Stimulated activated CD4-positive, alpha-beta T cell treated with anti-CD3 and anti-CD28 coated beads, Interleukin-12 subunit alpha, Interleukin-12 subunit beta, amount 100 ng/mL, for 4 hours (primary cell): ENCODE measurements at regions not wholly inside any gene's neighbourhood (a gene's known extent, or its start where the extent isn't known, plus 50 kb on each side); places are given as distances from the start of the nearest gene placed in this dataset.
"Not testable (repeated sequence)": the region's sequence is repeated elsewhere in the genome, so short reads cannot be mapped to it uniquely, and the experiment has no call there.

Source experiments
- DNase-seq: peaks from one replicate; pipeline ENCODE4 v3.0.0-alpha.2; 2020

- no peak for DNase-seq
Measured at GRCh38 chr5:166639151-166639550, 1652.3 kb upstream of the WWC1 start.

GRCh38 chr5:166640136-166640535 lies 1651.3 kb upstream of the WWC1 start:
- DNase-seq, result not testable (repeated sequence)

GRCh38 chr5:166648736-166649135 lies 1642.7 kb upstream of the WWC1 start:
- no peak for DNase-seq

GRCh38 chr5:166649676-166650075 lies 1641.8 kb upstream of the WWC1 start:
- no peak for DNase-seq

- DNase-seq, result no peak
Measured at GRCh38 chr5:166651234-166651633, 1640.2 kb upstream of the WWC1 start.

- DNase-seq, result no peak
Measured at GRCh38 chr5:166671811-166672210, 1619.6 kb upstream of the WWC1 start.

- no peak for DNase-seq
Measured at GRCh38 chr5:166672431-166672830, 1619.0 kb upstream of the WWC1 start.

GRCh38 chr5:166677891-166678290 lies 1613.6 kb upstream of the WWC1 start:
- DNase-seq, result no peak

- DNase-seq, result no peak
Measured at GRCh38 chr5:166679331-166679730, 1612.1 kb upstream of the WWC1 start.

- no peak for DNase-seq
Measured at GRCh38 chr5:166695326-166695725, 1596.1 kb upstream of the WWC1 start.

GRCh38 chr5:166708291-166708690 lies 1583.2 kb upstream of the WWC1 start:
- no peak for DNase-seq

- DNase-seq, result no peak
Measured at GRCh38 chr5:166709691-166710090, 1581.8 kb upstream of the WWC1 start.

- no peak for DNase-seq
Measured at GRCh38 chr5:166710271-166710670, 1581.2 kb upstream of the WWC1 start.

GRCh38 chr5:166712447-166713185 lies 1578.8 kb upstream of the WWC1 start:
- no peak for DNase-seq

GRCh38 chr5:166713295-166713694 lies 1578.2 kb upstream of the WWC1 start:
- DNase-seq, result no peak

GRCh38 chr5:166716856-166717492 lies 1574.5 kb upstream of the WWC1 start:
- DNase-seq, result no peak

- DNase-seq, result no peak
Measured at GRCh38 chr5:166719991-166720390, 1571.5 kb upstream of the WWC1 start.

GRCh38 chr5:166722939-166723338 lies 1568.5 kb upstream of the WWC1 start:
- no peak for DNase-seq

GRCh38 chr5:166724284-166724683 lies 1567.2 kb upstream of the WWC1 start:
- no peak for DNase-seq

- no peak for DNase-seq
Measured at GRCh38 chr5:166725593-166725992, 1565.9 kb upstream of the WWC1 start.

- no peak for DNase-seq
Measured at GRCh38 chr5:166726406-166726805, 1565.0 kb upstream of the WWC1 start.

- not testable (repeated sequence) for DNase-seq
Measured at GRCh38 chr5:166742951-166743350, 1548.5 kb upstream of the WWC1 start.

GRCh38 chr5:166746506-166746905 lies 1544.9 kb upstream of the WWC1 start:
- no peak for DNase-seq

- DNase-seq, result no peak
Measured at GRCh38 chr5:166750376-166750775, 1541.1 kb upstream of the WWC1 start.

- no peak for DNase-seq
Measured at GRCh38 chr5:166758151-166758550, 1533.3 kb upstream of the WWC1 start.
